K562 (cell line): ENCODE measurements at regions not wholly inside any gene's neighbourhood (a gene's known extent, or its start where the extent isn't known, plus 50 kb on each side); places are given as distances from the start of the nearest gene placed in this dataset.
A peak's percentile ranks its signal among the peaks of the same experiment; 100 is the strongest.

Experiments
- CREB5 ChIP-seq: fragments of 250-450 bp; sonication (Bioruptor Pico); IDR thresholded peaks from 2 replicates; pipeline ENCODE4 v1.5.0; 2020; ENCODE audit warnings: mild to moderate bottlenecking
- DDX20 ChIP-seq: fragments of 450-650 bp; IDR thresholded peaks from 2 replicates; pipeline ENCODE4 v1.6.1; 2016; ENCODE audit warnings: missing genetic modification characterization, low read depth, mild to moderate bottlenecking, missing compliant biosample characterization, moderate library complexity
- DIDO1 ChIP-seq: fragments of 450-650 bp; IDR thresholded peaks from 2 replicates; pipeline ENCODE4 v1.6.1; 2016; ENCODE audit warnings: low read depth, missing biosample characterization, missing genetic modification characterization
- ELF1 ChIP-seq: fragments of 200-800 bp; sonication (Bioruptor generic); IDR thresholded peaks from 2 replicates; pipeline ENCODE4 v1.6.1; 2016; ENCODE audit warnings: missing genetic modification characterization, missing compliant biosample characterization
- FIP1L1 ChIP-seq: fragments of 200-400 bp; formaldehyde crosslinking; IDR thresholded peaks from 2 replicates; pipeline ENCODE4 v1.6.1; 2018; ENCODE audit warnings: mild to moderate bottlenecking, low read depth, low read length; ENCODE audit not compliant: poor library complexity, severe bottlenecking
- FOS ChIP-seq: IDR thresholded peaks from 3 replicates; pipeline ENCODE4 v1.6.1; 2011; ENCODE audit not compliant: insufficient read length; ENCODE audit errors: extremely low read depth
- HOMEZ ChIP-seq: fragments of 250-450 bp; sonication (Bioruptor Pico); IDR thresholded peaks from 2 replicates; pipeline ENCODE4 v1.4.0; 2020; ENCODE audit warnings: mild to moderate bottlenecking, moderate library complexity
- KLF6 ChIP-seq: fragments of 250-450 bp; sonication (Bioruptor Pico); IDR thresholded peaks from 2 replicates; pipeline ENCODE4 v1.4.0; 2020; ENCODE audit warnings: mild to moderate bottlenecking, moderate library complexity, borderline replicate concordance
- LCOR ChIP-seq: sonication (generic); formaldehyde crosslinking; IDR thresholded peaks from 2 replicates; pipeline ENCODE4 v1.8.0; 2022; ENCODE audit warnings: mild to moderate bottlenecking, missing genetic modification reagents
- NR2F6 ChIP-seq: fragments of 450-650 bp; formaldehyde crosslinking; IDR thresholded peaks from 2 replicates; pipeline ENCODE4 v1.4.0; 2020; ENCODE audit warnings: mild to moderate bottlenecking
- PCBP2 ChIP-seq: fragments of 200-400 bp; formaldehyde crosslinking; IDR thresholded peaks from 2 replicates; pipeline ENCODE4 v1.6.1; 2018; ENCODE audit warnings: low read length, low read depth, mild to moderate bottlenecking, moderate library complexity; ENCODE audit not compliant: poor library complexity, severe bottlenecking
- RBM34 ChIP-seq: fragments of 200-400 bp; formaldehyde crosslinking; IDR thresholded peaks from 2 replicates; pipeline ENCODE4 v1.6.1; 2018; ENCODE audit warnings: low read length, borderline replicate concordance; ENCODE audit not compliant: insufficient read depth
- STAG1 ChIP-seq: sonication (generic); formaldehyde crosslinking; IDR thresholded peaks from 2 replicates; pipeline ENCODE4 v1.5.0; 2020; ENCODE audit warnings: missing genetic modification reagents, borderline replicate concordance
- TAF9B ChIP-seq: fragments of 450-650 bp; IDR thresholded peaks from 2 replicates; pipeline ENCODE4 v1.6.1; 2018; ENCODE audit warnings: mild to moderate bottlenecking; ENCODE audit not compliant: partially characterized antibody
- TCF15 ChIP-seq: fragments of 250-450 bp; sonication (Bioruptor Pico); IDR thresholded peaks from 2 replicates; pipeline ENCODE4 v1.8.0; 2022; ENCODE audit warnings: moderate library complexity, mild to moderate bottlenecking, inconsistent platforms
- TCF7L2 ChIP-seq: fragments of 150-350 bp; IDR thresholded peaks from 2 replicates; pipeline ENCODE4 v1.6.1; 2016; ENCODE audit warnings: low read depth, mild to moderate bottlenecking, low read length, moderate library complexity
- ZBTB1 ChIP-seq: sonication (generic); formaldehyde crosslinking; IDR thresholded peaks from 2 replicates; pipeline ENCODE4 v1.8.1; 2023; ENCODE audit warnings: missing genetic modification reagents, low read depth, mild to moderate bottlenecking, borderline replicate concordance
- ZBTB26 ChIP-seq: fragments of 450-650 bp; formaldehyde crosslinking; IDR thresholded peaks from 2 replicates; pipeline ENCODE4 v1.4.0; 2022; ENCODE audit warnings: missing genetic modification characterization
- ZBTB7A ChIP-seq: IDR thresholded peaks from 2 replicates; pipeline ENCODE4 v1.6.1; 2011; ENCODE audit warnings: low read depth, mild to moderate bottlenecking, low read length, moderate library complexity, borderline replicate concordance; ENCODE audit not compliant: control insufficient read depth
- ZC3H4 ChIP-seq: sonication (generic); formaldehyde crosslinking; IDR thresholded peaks from 2 replicates; pipeline ENCODE4 v1.9.0; 2021; ENCODE audit warnings: missing genetic modification reagents, borderline replicate concordance
- ZNF253 ChIP-seq: fragments of 250-450 bp; sonication (Bioruptor Pico); conservative IDR thresholded peaks from 2 replicates; pipeline ENCODE4 v1.6.1; 2021; ENCODE audit warnings: mild to moderate bottlenecking
- ZNF57 ChIP-seq: fragments of 450-650 bp; formaldehyde crosslinking; IDR thresholded peaks from 2 replicates; pipeline ENCODE4 v1.4.0; 2020; ENCODE audit warnings: mild to moderate bottlenecking, moderate library complexity
- ZNF668 ChIP-seq: fragments of 250-450 bp; sonication (Bioruptor Pico); IDR thresholded peaks from 2 replicates; pipeline ENCODE4 v1.8.0; 2022; ENCODE audit warnings: mild to moderate bottlenecking, inconsistent platforms
- TF ChIP-seq, protein P1 (sequence below): fragments of 200-800 bp; sonication (Bioruptor generic); IDR thresholded peaks from 2 replicates; pipeline ENCODE4 v1.6.1; 2017; ENCODE audit warnings: missing genetic modification characterization, missing compliant biosample characterization

GRCh38 chr5:138701678-138702077 lies 51.5 kb upstream of the CTNNA1 start (continued):
- TF ChIP-seq TCF15 (no peak), HOMEZ (no peak), ZBTB1 (CRISPR knock-in tag) (no peak), DIDO1 (no peak), ELF1 (tag) (no peak), TCF7L2 (no peak), DDX20 (tag) (peak; percentile 64; the same call in 1 of the 2 replicates), STAG1 (CRISPR knock-in tag) (no peak), LCOR (CRISPR knock-in tag) (no peak), ZC3H4 (CRISPR knock-in tag) (no peak), KLF6 (CRISPR knock-in tag) (0 out of 2 replicates have a peak, but pooled peaks have one; percentile 18), TAF9B (no peak), FIP1L1 (no peak), PCBP2 (no peak), ZNF668 (CRISPR knock-in tag) (0 out of 2 replicates have a peak, but pooled peaks have one; percentile 19), ZNF253 (no peak), NR2F6 (no peak), ZBTB7A (no peak), ZNF57 (no peak), RBM34 (no peak), CREB5 (CRISPR knock-in tag) (no peak), FOS (no peak), ZBTB26 (CRISPR knock-in tag) (no peak)
- TF ChIP-seq, protein P1, sequence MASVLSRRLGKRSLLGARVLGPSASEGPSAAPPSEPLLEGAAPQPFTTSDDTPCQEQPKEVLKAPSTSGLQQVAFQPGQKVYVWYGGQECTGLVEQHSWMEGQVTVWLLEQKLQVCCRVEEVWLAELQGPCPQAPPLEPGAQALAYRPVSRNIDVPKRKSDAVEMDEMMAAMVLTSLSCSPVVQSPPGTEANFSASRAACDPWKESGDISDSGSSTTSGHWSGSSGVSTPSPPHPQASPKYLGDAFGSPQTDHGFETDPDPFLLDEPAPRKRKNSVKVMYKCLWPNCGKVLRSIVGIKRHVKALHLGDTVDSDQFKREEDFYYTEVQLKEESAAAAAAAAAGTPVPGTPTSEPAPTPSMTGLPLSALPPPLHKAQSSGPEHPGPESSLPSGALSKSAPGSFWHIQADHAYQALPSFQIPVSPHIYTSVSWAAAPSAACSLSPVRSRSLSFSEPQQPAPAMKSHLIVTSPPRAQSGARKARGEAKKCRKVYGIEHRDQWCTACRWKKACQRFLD (CRISPR knock-in tag) = 0 out of 2 replicates have a peak, but pooled peaks have one; percentile 6
